Stimulated activated naive CD8-positive, alpha-beta T cell treated with anti-CD3 and anti-CD28 coated beads, Interleukin-15, Interleukin-2, amounts not matched to agents 100 ng/mL and 50 ng/mL, for 24 hours (primary cell): ENCODE measurements at regions not wholly inside any gene's neighbourhood (a gene's known extent, or its start where the extent isn't known, plus 50 kb on each side); places are given as distances from the start of the nearest gene placed in this dataset.

Source experiments
- H3K27ac Mint-ChIP-seq: one replicate; pipeline ENCODE4 v1.8.0; 2021; ENCODE audit warnings: mild to moderate bottlenecking, mixed read lengths
- H3K27me3 Mint-ChIP-seq: one replicate; pipeline ENCODE4 v1.8.0; 2021; ENCODE audit warnings: mixed read lengths
- H3K36me3 Mint-ChIP-seq: one replicate; pipeline ENCODE4 v1.8.0; 2021; ENCODE audit warnings: low read depth, mixed read lengths
- H3K4me1 Mint-ChIP-seq: one replicate; pipeline ENCODE4 v1.8.0; 2021; ENCODE audit warnings: low read depth, mixed read lengths
- H3K4me3 Mint-ChIP-seq: one replicate; pipeline ENCODE4 v1.8.0; 2021; ENCODE audit warnings: mild to moderate bottlenecking, mixed read lengths
- H3K9me3 Mint-ChIP-seq: one replicate; pipeline ENCODE4 v1.8.0; 2021; ENCODE audit warnings: mixed read lengths

- peaks cover 37% of the 10 kb centered on the region for H3K4me1 Mint-ChIP-seq
- no peaks in the 10 kb centered on the region for H3K9me3 Mint-ChIP-seq
- no peak overlapping the region for H3K4me3 Mint-ChIP-seq
- no peak overlapping the region for H3K27ac Mint-ChIP-seq
- H3K27me3 Mint-ChIP-seq, result peaks cover 21% of the 10 kb centered on the region
- H3K36me3 Mint-ChIP-seq, result no peaks in the 10 kb centered on the region
These were observed 128.9 kb downstream of the MRM1 start for GRCh38 chr17:36730095-36730808.

- Mint-ChIP-seq H3K36me3 (no peaks in the 10 kb centered on the region), H3K4me1 (peaks cover 34% of the 10 kb centered on the region), H3K9me3 (no peaks in the 10 kb centered on the region), H3K27me3 (peaks cover 21% of the 10 kb centered on the region), H3K27ac (no peak overlapping the region), H3K4me3 (no peak overlapping the region)
These were observed 129.6 kb downstream of the MRM1 start for GRCh38 chr17:36730857-36731490.

- Mint-ChIP-seq H3K27ac (no peak overlapping the region), H3K27me3 (peaks cover 21% of the 10 kb centered on the region), H3K9me3 (no peaks in the 10 kb centered on the region), H3K4me3 (no peak overlapping the region), H3K4me1 (peaks cover 25% of the 10 kb centered on the region), H3K36me3 (no peaks in the 10 kb centered on the region)
These were observed 130.4 kb downstream of the MRM1 start for GRCh38 chr17:36731811-36732210.

- Mint-ChIP-seq H3K9me3 (no peaks in the 10 kb centered on the region), H3K27ac (no peak overlapping the region), H3K36me3 (no peaks in the 10 kb centered on the region), H3K27me3 (peaks cover 21% of the 10 kb centered on the region), H3K4me3 (no peak overlapping the region), H3K4me1 (peaks cover 21% of the 10 kb centered on the region)
These were observed 131.0 kb downstream of the MRM1 start for GRCh38 chr17:36732351-36732750.

GRCh38 chr17:36736201-36737156 lies 135.1 kb downstream of the MRM1 start:
- H3K4me1 Mint-ChIP-seq, result no peaks in the 10 kb centered on the region
- H3K27ac Mint-ChIP-seq, result no peak overlapping the region
- H3K4me3 Mint-ChIP-seq, result no peak overlapping the region
- H3K36me3 Mint-ChIP-seq, result no peaks in the 10 kb centered on the region
- H3K27me3 Mint-ChIP-seq, result peaks cover 10% of the 10 kb centered on the region
- no peaks in the 10 kb centered on the region for H3K9me3 Mint-ChIP-seq

- Mint-ChIP-seq H3K27ac (no peak overlapping the region), H3K9me3 (no peaks in the 10 kb centered on the region), H3K27me3 (peaks cover 6% of the 10 kb centered on the region), H3K36me3 (no peaks in the 10 kb centered on the region), H3K4me1 (no peaks in the 10 kb centered on the region), H3K4me3 (no peak overlapping the region)
These were observed 137.8 kb downstream of the MRM1 start for GRCh38 chr17:36739208-36739607.

- no peaks in the 10 kb centered on the region for H3K36me3 Mint-ChIP-seq
- H3K27ac Mint-ChIP-seq, result no peak overlapping the region
- peaks cover under 1% of the 10 kb centered on the region for H3K27me3 Mint-ChIP-seq
- H3K4me3 Mint-ChIP-seq, result no peak overlapping the region
- no peaks in the 10 kb centered on the region for H3K9me3 Mint-ChIP-seq
- H3K4me1 Mint-ChIP-seq, result no peaks in the 10 kb centered on the region
These were observed 138.8 kb downstream of the MRM1 start for GRCh38 chr17:36740157-36740556.

GRCh38 chr17:36741019-36741902 lies 139.9 kb downstream of the MRM1 start:
- Mint-ChIP-seq H3K4me1 (no peaks in the 10 kb centered on the region), H3K9me3 (no peaks in the 10 kb centered on the region), H3K4me3 (no peak overlapping the region), H3K27me3 (no peaks in the 10 kb centered on the region), H3K36me3 (no peaks in the 10 kb centered on the region), H3K27ac (no peak overlapping the region)

- H3K4me1 Mint-ChIP-seq, result no peaks in the 10 kb centered on the region
- no peaks in the 10 kb centered on the region for H3K9me3 Mint-ChIP-seq
- no peaks in the 10 kb centered on the region for H3K36me3 Mint-ChIP-seq
- H3K4me3 Mint-ChIP-seq, result no peak overlapping the region
- H3K27ac Mint-ChIP-seq, result no peak overlapping the region
- no peaks in the 10 kb centered on the region for H3K27me3 Mint-ChIP-seq
These were observed 141.1 kb downstream of the MRM1 start for GRCh38 chr17:36742267-36743000.

GRCh38 chr17:36743130-36743529 lies 141.7 kb downstream of the MRM1 start:
- no peaks in the 10 kb centered on the region for H3K36me3 Mint-ChIP-seq
- H3K27ac Mint-ChIP-seq, result no peak overlapping the region
- H3K4me3 Mint-ChIP-seq, result no peak overlapping the region
- H3K4me1 Mint-ChIP-seq, result no peaks in the 10 kb centered on the region
- H3K9me3 Mint-ChIP-seq, result no peaks in the 10 kb centered on the region
- H3K27me3 Mint-ChIP-seq, result no peaks in the 10 kb centered on the region

GRCh38 chr17:36746381-36747053 lies 145.1 kb downstream of the MRM1 start:
- Mint-ChIP-seq H3K4me3 (no peak overlapping the region), H3K9me3 (no peaks in the 10 kb centered on the region), H3K27ac (no peak overlapping the region), H3K36me3 (no peaks in the 10 kb centered on the region), H3K4me1 (no peaks in the 10 kb centered on the region), H3K27me3 (no peaks in the 10 kb centered on the region)

- no peak overlapping the region for H3K27ac Mint-ChIP-seq
- no peak overlapping the region for H3K4me3 Mint-ChIP-seq
- H3K27me3 Mint-ChIP-seq, result no peaks in the 10 kb centered on the region
- H3K36me3 Mint-ChIP-seq, result no peaks in the 10 kb centered on the region
- no peaks in the 10 kb centered on the region for H3K9me3 Mint-ChIP-seq
- no peaks in the 10 kb centered on the region for H3K4me1 Mint-ChIP-seq
These were observed 146.5 kb downstream of the MRM1 start for GRCh38 chr17:36747861-36748260.

- Mint-ChIP-seq H3K36me3 (no peaks in the 10 kb centered on the region), H3K9me3 (no peaks in the 10 kb centered on the region), H3K27me3 (no peaks in the 10 kb centered on the region), H3K4me1 (no peaks in the 10 kb centered on the region), H3K4me3 (no peak overlapping the region), H3K27ac (no peak overlapping the region)
These were observed 146.9 kb downstream of the MRM1 start for GRCh38 chr17:36748272-36748671.
